Right lobe of liver (tissue), 6 donors: ENCODE measurements at regions not wholly inside any gene's neighbourhood (a gene's known extent, or its start where the extent isn't known, plus 50 kb on each side); places are given as distances from the start of the nearest gene placed in this dataset.
A peak's percentile ranks its signal among the peaks of the same experiment; 100 is the strongest.

Source experiments
- ATAC-seq, 4 donors: fragments of 200-7000 bp; cut with Tn5 transposase; one replicate each; pipeline ENCODE4 v1.9.1; 2020; ENCODE audit warnings: mild to moderate bottlenecking in 4 of 4, moderate library complexity in 4 of 4
- DNase-seq, 3 donors: peaks; one replicate each; pipeline ENCODE4 v3.0.0-alpha.2; 2020
- H3K27ac ChIP-seq, 3 donors: fragments of 200-600 bp; one replicate each; pipeline ENCODE4 v1.8.0; 2022
- H3K27me3 ChIP-seq, 2 donors: fragments of 200-600 bp; one replicate each; pipeline ENCODE4 v1.8.0; 2022
- H3K36me3 ChIP-seq, 4 donors: fragments of 200-600 bp; sonication (generic) in 1 of 4; one replicate each; pipeline versions ENCODE4 v1.5.1 to v1.8.0; 2017 to 2022; ENCODE audit warnings: control low read depth in 1 of 4
- H3K4me1 ChIP-seq, 4 donors: fragments of 200-600 bp; sonication (generic) in 1 of 4; one replicate each; pipeline versions ENCODE4 v1.5.1 to v1.8.0; 2017 to 2022; ENCODE audit warnings: control low read depth in 1 of 4
- H3K4me3 ChIP-seq, 3 donors: fragments of 200-600 bp; one replicate each; pipeline ENCODE4 v1.8.0; 2022
- H3K9me3 ChIP-seq, 4 donors: fragments of 200-600 bp; sonication (generic) in 1 of 4; one replicate each; pipeline versions ENCODE4 v1.5.1 to v1.8.0; 2017 to 2022; ENCODE audit warnings: control low read depth in 1 of 4
- CTCF ChIP-seq, 4 donors: fragments of 200-600 bp in 3 of 4; fragments of 450-650 bp in 1 of 4; IDR thresholded peaks; one replicate each; pipeline versions ENCODE4 v1.5.1 to v1.8.0; 2016 to 2022; ENCODE audit warnings: antibody characterized with exemption in 4 of 4, mild to moderate bottlenecking in 2 of 4
- POLR2A ChIP-seq: fragments of 450-650 bp; IDR thresholded peaks from one replicate; pipeline ENCODE4 v1.6.1; 2017; ENCODE audit warnings: antibody characterized with exemption, mild to moderate bottlenecking
- WGBS: methylation state at CpG from one replicate; pipeline ENCODE4 v1.1.6; 2018; ENCODE audit warnings: low coverage, low lambda C conversion rate; ENCODE audit not compliant: insufficient coverage; ENCODE audit errors: missing lambda C conversion rate; 5-methylcytosine and 5-hydroxymethylcytosine counted together
- intact Hi-C, 2 donors: fragments of 100-400 bp; cut with DNase I; formaldehyde crosslinking; loops; one replicate each; pipeline versions ENCODE4 v1.11.2 to v1.14.1; 2022
- donor health status: DM: no; HTN: yes; CAD: no.
- donor health status: DM: no; HTN: no; CAD: no.
- donor health status: DM: no; HTN: no; CAD: no.
- donor health status: DM: no; HTN: yes; CAD: no.
- donor health status: DM: no; HTN: yes; CAD: no.

- DNase-seq: no peak
- TF ChIP-seq POLR2A (no peak), CTCF (IDR thresholded peaks at IDR 0.05) (no peak)
- peaks cover 0 to 7% (median 0%) of the 10 kb centered on the region in 4 donors for H3K4me1 ChIP-seq
- intact Hi-C loops: no loop called here
- no peaks in the 10 kb centered on the region for H3K36me3 ChIP-seq
- H3K27ac ChIP-seq: no peak overlapping the region
- no peak overlapping the region for H3K4me3 ChIP-seq
- no peak for ATAC-seq
- 71% methylated on average over 3 of the region's 3 CpGs for WGBS
- no peaks in the 10 kb centered on the region for H3K9me3 ChIP-seq
- no peaks in the 10 kb centered on the region for H3K27me3 ChIP-seq
Measured at GRCh38 chr2:122682356-122682755, 926.9 kb downstream of the TSN start.

- no peaks in the 10 kb centered on the region for H3K36me3 ChIP-seq
- H3K27me3 ChIP-seq: no peaks in the 10 kb centered on the region
- TF ChIP-seq POLR2A (no peak), CTCF (IDR thresholded peaks at IDR 0.05) (no peak)
- peaks cover 0 to 7% (median 0%) of the 10 kb centered on the region in 4 donors for H3K4me1 ChIP-seq
- intact Hi-C loops: no loop called here
- no peak overlapping the region for H3K27ac ChIP-seq
- DNase-seq (no peak), ATAC-seq (peak in 1 of 4 donors; percentile 54)
- H3K9me3 ChIP-seq: no peaks in the 10 kb centered on the region
- 64% methylated on average over 1 of the region's 1 CpG for WGBS
- H3K4me3 ChIP-seq: no peak overlapping the region
Measured at GRCh38 chr2:122683018-122683417, 927.6 kb downstream of the TSN start.

- Histone ChIP-seq H3K27me3 (no peaks in the 10 kb centered on the region), H3K36me3 (no peaks in the 10 kb centered on the region), H3K27ac (peak overlapping the region; percentile 24 to 45 (median 28)), H3K4me1 (peaks cover 0 to 11% (median 5%) of the 10 kb centered on the region in 4 donors), H3K4me3 (no peak overlapping the region), H3K9me3 (no peaks in the 10 kb centered on the region)
- DNase-seq: peak in 1 of 3 donors; percentile 52
- intact Hi-C loops: no loop called here
- ATAC-seq: peak; percentile 88 to 94 (median 92)
- TF ChIP-seq CTCF (IDR thresholded peaks at IDR 0.05): no peak
- no peak for TF ChIP-seq POLR2A
- WGBS: 45% methylated on average over 4 of the region's 4 CpGs
Measured at GRCh38 chr2:122692400-122693083, 937.1 kb downstream of the TSN start.

- intact Hi-C loops: no loop called here
- DNase-seq: no peak
- 92% methylated on average over 1 of the region's 1 CpG for WGBS
- Histone ChIP-seq H3K9me3 (no peaks in the 10 kb centered on the region), H3K36me3 (no peaks in the 10 kb centered on the region), H3K4me3 (no peak overlapping the region), H3K27me3 (no peaks in the 10 kb centered on the region), H3K4me1 (peaks cover 0 to 12% (median 6%) of the 10 kb centered on the region in 4 donors), H3K27ac (peak overlapping the region in 2 of 3 donors; percentile 30 to 45)
- TF ChIP-seq CTCF (IDR thresholded peaks at IDR 0.05): no peak
- TF ChIP-seq POLR2A: no peak
- ATAC-seq: peak; percentile 27 to 80 (median 66)
Measured at GRCh38 chr2:122697415-122697814, 942.0 kb downstream of the TSN start.
